HUES64 (cell line): ENCODE measurements at regions not wholly inside any gene's neighbourhood (a gene's known extent, or its start where the extent isn't known, plus 50 kb on each side); places are given as distances from the start of the nearest gene placed in this dataset.

Source experiments
- H3K27ac ChIP-seq: 2 replicates; pipeline ENCODE4 v1.7.0; 2013; ENCODE audit warnings: low read depth, low read length, inconsistent platforms
- H3K27me3 ChIP-seq: 2 replicates; pipeline ENCODE4 v1.6.1; 2013; ENCODE audit warnings: mild to moderate bottlenecking, low read length; ENCODE audit not compliant: insufficient read depth
- H3K36me3 ChIP-seq: 2 replicates; pipeline ENCODE4 v1.6.1; 2013; ENCODE audit warnings: mild to moderate bottlenecking, low read length; ENCODE audit not compliant: insufficient read depth
- H3K4me1 ChIP-seq: 2 replicates; pipeline ENCODE4 v1.6.1; 2013; ENCODE audit warnings: mild to moderate bottlenecking, low read length, moderate library complexity; ENCODE audit not compliant: insufficient read depth
- H3K4me3 ChIP-seq: 2 replicates; pipeline ENCODE4 v1.5.1; 2013; ENCODE audit warnings: mild to moderate bottlenecking, low read length, moderate library complexity
- H3K9ac ChIP-seq: 2 replicates; pipeline ENCODE4 v1.6.1; 2013; ENCODE audit warnings: mild to moderate bottlenecking, low read depth, low read length
- H3K9me3 ChIP-seq: 2 replicates; pipeline ENCODE4 v1.6.1; 2013; ENCODE audit warnings: low read depth, low read length; ENCODE audit not compliant: insufficient read depth
- WGBS: fragments of 150-250, 120-280 bp; methylation state at CpG from one replicate; pipeline ENCODE4 v1.1.7; 2013; ENCODE audit warnings: missing lambda C conversion rate; 5-methylcytosine and 5-hydroxymethylcytosine counted together

DNA sequence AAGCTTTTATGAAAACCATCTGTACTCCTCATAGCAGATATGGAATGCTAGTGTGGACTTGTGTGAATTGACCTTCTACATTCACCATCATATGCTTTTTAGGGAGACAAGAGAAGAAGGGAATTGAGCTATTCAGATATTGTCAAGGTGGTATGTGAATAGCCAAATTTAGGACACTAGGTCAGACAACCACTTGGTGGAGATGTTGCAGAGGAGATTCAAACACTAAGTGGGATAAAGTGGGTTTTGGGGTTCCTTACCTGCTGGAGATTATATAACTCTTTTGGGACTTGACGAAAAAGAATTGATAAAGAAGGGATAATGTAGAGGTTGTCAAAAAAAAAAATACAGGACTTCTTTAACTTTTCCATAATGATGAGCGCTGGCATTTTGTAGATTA is 231.8 kb upstream of the THRB start:
- Histone ChIP-seq H3K9ac (no peak overlapping the region), H3K27me3 (no peaks in the 10 kb centered on the region), H3K4me1 (no peaks in the 10 kb centered on the region), H3K27ac (no peak overlapping the region), H3K9me3 (no peaks in the 10 kb centered on the region), H3K36me3 (no peaks in the 10 kb centered on the region), H3K4me3 (no peak overlapping the region)
- 76% methylated on average over 2 of the region's 2 CpGs for WGBS

DNA sequence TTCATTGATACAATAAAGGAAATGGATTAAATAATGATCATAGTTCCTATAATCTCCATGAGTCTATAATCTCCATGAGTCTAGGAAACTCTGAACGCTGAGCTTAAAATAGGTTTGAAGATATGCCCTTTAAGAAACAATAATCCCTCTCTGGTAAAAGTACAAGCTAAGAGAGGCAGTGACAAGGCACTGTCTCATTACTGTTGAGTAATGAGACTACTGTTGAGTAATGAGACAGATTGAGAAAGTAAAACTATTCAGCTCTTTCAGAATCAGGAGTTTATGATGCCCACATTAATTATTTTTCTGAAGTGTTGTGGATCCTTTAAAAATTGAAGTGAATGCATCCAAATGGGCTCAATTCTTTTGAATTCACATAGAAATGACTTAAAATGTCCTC is 235.5 kb upstream of the THRB start:
- H3K4me3 ChIP-seq = no peak overlapping the region
- H3K27me3 ChIP-seq = no peaks in the 10 kb centered on the region
- H3K27ac ChIP-seq = no peak overlapping the region
- no peak overlapping the region for H3K9ac ChIP-seq
- no peaks in the 10 kb centered on the region for H3K9me3 ChIP-seq
- no peaks in the 10 kb centered on the region for H3K4me1 ChIP-seq
- no CpG with 5 or more reads among the region's 1 CpG for WGBS
- H3K36me3 ChIP-seq = no peaks in the 10 kb centered on the region

GRCh38 chr3:24734019-24734418 is 239.4 kb upstream of the THRB start:
- Histone ChIP-seq H3K36me3 (no peaks in the 10 kb centered on the region), H3K9me3 (no peaks in the 10 kb centered on the region), H3K4me3 (no peak overlapping the region), H3K4me1 (no peaks in the 10 kb centered on the region), H3K9ac (no peak overlapping the region), H3K27me3 (no peaks in the 10 kb centered on the region), H3K27ac (no peak overlapping the region)

DNA sequence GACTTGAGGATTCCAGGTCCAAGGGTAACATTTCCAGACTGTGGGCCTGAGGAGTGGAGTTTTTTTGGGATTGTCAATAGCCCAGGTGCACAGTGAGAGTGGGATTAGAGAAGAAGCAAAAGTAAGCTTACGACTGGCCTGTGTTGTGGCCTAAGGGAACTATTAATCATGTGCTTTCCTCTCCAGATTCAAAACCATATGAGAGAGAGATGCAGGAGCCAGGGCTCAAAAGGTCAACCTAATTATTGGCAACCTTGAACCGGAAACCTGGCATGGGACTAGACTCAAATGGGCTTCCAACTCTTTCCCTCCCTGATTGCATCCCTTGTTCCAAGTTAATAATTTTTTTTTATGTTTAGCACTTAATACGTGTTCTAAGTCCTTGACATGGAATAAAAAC is 242.1 kb upstream of the THRB start:
- H3K27me3 ChIP-seq = no peaks in the 10 kb centered on the region
- H3K9ac ChIP-seq = no peak overlapping the region
- no peaks in the 10 kb centered on the region for H3K9me3 ChIP-seq
- H3K4me1 ChIP-seq = peaks cover 12% of the 10 kb centered on the region
- no peak overlapping the region for H3K4me3 ChIP-seq
- no peaks in the 10 kb centered on the region for H3K36me3 ChIP-seq
- 97% methylated on average over 2 of the region's 3 CpGs for WGBS
- H3K27ac ChIP-seq = no peak overlapping the region

GRCh38 chr3:24740326-24740725 is 245.7 kb upstream of the THRB start:
- H3K36me3 ChIP-seq = no peaks in the 10 kb centered on the region
- H3K27me3 ChIP-seq = no peaks in the 10 kb centered on the region
- no peak overlapping the region for H3K4me3 ChIP-seq
- no peaks in the 10 kb centered on the region for H3K9me3 ChIP-seq
- peak overlapping the region; percentile 19; the same call in 1 of the 2 replicates for H3K9ac ChIP-seq
- H3K4me1 ChIP-seq = peaks cover 12% of the 10 kb centered on the region
- 67% methylated on average over 3 of the region's 3 CpGs for WGBS
- H3K27ac ChIP-seq = no peak overlapping the region

- no peak overlapping the region for H3K27ac ChIP-seq
- H3K4me1 ChIP-seq = peaks cover 12% of the 10 kb centered on the region
- no peak overlapping the region for H3K9ac ChIP-seq
- WGBS = 98% methylated on average over 2 of the region's 2 CpGs
- H3K36me3 ChIP-seq = no peaks in the 10 kb centered on the region
- no peak overlapping the region for H3K4me3 ChIP-seq
- H3K27me3 ChIP-seq = no peaks in the 10 kb centered on the region
- H3K9me3 ChIP-seq = no peaks in the 10 kb centered on the region
Observed at GRCh38 chr3:24741506-24741905, 246.9 kb upstream of the THRB start.

GRCh38 chr3:24748520-24748919 is 253.9 kb upstream of the THRB start:
- H3K27ac ChIP-seq = no peak overlapping the region
- no peaks in the 10 kb centered on the region for H3K27me3 ChIP-seq
- 98% methylated on average over 4 of the region's 4 CpGs for WGBS

DNA sequence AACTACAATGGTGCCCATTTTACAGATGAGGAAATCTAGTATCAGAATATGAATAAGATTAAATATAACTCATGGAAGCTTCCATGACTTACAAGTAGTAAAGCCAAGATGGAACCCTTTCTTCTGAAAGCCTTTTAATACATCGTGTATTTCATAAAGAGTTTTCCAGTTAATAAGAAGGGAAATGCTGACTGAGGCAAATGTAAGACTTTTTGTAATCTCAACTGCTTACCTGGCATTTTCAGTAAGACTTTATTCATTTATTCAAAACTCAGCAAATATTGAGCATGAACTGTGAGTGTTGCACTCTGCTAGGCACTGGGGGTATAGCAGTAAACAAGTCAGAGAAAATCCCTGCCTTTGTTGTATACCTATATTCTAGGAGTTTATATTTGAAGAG is 256.4 kb upstream of the THRB start:
- Histone ChIP-seq H3K27ac (no peak overlapping the region), H3K27me3 (no peaks in the 10 kb centered on the region), H3K4me1 (no peaks in the 10 kb centered on the region), H3K9me3 (no peaks in the 10 kb centered on the region), H3K36me3 (no peaks in the 10 kb centered on the region), H3K9ac (no peak overlapping the region), H3K4me3 (no peak overlapping the region)
- WGBS = 100% methylated on average over 1 of the region's 1 CpG

More at GRCh38 chr3:24748520-24748919, 253.9 kb upstream of the THRB start:
- no peak overlapping the region for H3K4me3 ChIP-seq
- H3K9ac ChIP-seq = no peak overlapping the region
- no peaks in the 10 kb centered on the region for H3K36me3 ChIP-seq
- no peaks in the 10 kb centered on the region for H3K9me3 ChIP-seq
- no peaks in the 10 kb centered on the region for H3K4me1 ChIP-seq

- Histone ChIP-seq H3K36me3 (no peaks in the 10 kb centered on the region), H3K9ac (no peak overlapping the region), H3K4me1 (no peaks in the 10 kb centered on the region), H3K27ac (no peak overlapping the region), H3K9me3 (no peaks in the 10 kb centered on the region), H3K27me3 (no peaks in the 10 kb centered on the region), H3K4me3 (no peak overlapping the region)
- WGBS = 92% methylated on average over 4 of the region's 4 CpGs
Observed at GRCh38 chr3:24756101-24756888, 261.6 kb upstream of the THRB start.

GRCh38 chr3:24763393-24763792 is 268.7 kb upstream of the THRB start:
- no peak overlapping the region for H3K4me3 ChIP-seq
- no peaks in the 10 kb centered on the region for H3K36me3 ChIP-seq
- no peak overlapping the region for H3K9ac ChIP-seq
- no peaks in the 10 kb centered on the region for H3K27me3 ChIP-seq
- WGBS = 97% methylated on average over 11 of the region's 11 CpGs
- H3K27ac ChIP-seq = no peak overlapping the region
- H3K4me1 ChIP-seq = no peaks in the 10 kb centered on the region
- no peaks in the 10 kb centered on the region for H3K9me3 ChIP-seq

- Histone ChIP-seq H3K9me3 (no peaks in the 10 kb centered on the region), H3K27ac (no peak overlapping the region), H3K4me1 (no peaks in the 10 kb centered on the region), H3K9ac (no peak overlapping the region), H3K36me3 (no peaks in the 10 kb centered on the region), H3K4me3 (no peak overlapping the region), H3K27me3 (no peaks in the 10 kb centered on the region)
- 100% methylated on average over 1 of the region's 3 CpGs for WGBS
Observed at GRCh38 chr3:24764236-24764915, 269.7 kb upstream of the THRB start.
